Neutrophil (primary cell): ENCODE measurements at regions not wholly inside any gene's neighbourhood (a gene's known extent, or its start where the extent isn't known, plus 50 kb on each side); places are given as distances from the start of the nearest gene placed in this dataset.

Experiments
- H3K27ac ChIP-seq: fragments of 200-600 bp; sonication (generic); 2 replicates; pipeline ENCODE4 v1.5.1; 2016; ENCODE audit warnings: mild to moderate bottlenecking, moderate library complexity
- H3K27me3 ChIP-seq: fragments of 200-600 bp; sonication (generic); 2 replicates; pipeline ENCODE4 v1.6.0; 2016; ENCODE audit warnings: mild to moderate bottlenecking
- H3K36me3 ChIP-seq: fragments of 200-600 bp; sonication (generic); 2 replicates; pipeline ENCODE4 v1.5.1; 2017
- H3K4me1 ChIP-seq, 2 experiments: fragments of 200-600 bp in 1 of 2; sonication (generic) in 1 of 2; 1 replicate in 1 of 2; 2 replicates in 1 of 2; pipeline versions ENCODE4 v1.5.1 to v1.6.1; 2013 to 2016; ENCODE audit warnings: low read depth in 1 of 2, low read length in 1 of 2, mild to moderate bottlenecking in 1 of 2, moderate library complexity in 1 of 2; ENCODE audit not compliant: control insufficient read depth in 1 of 2, insufficient read depth in 1 of 2
- H3K4me3 ChIP-seq, 2 experiments: fragments of 200-600 bp in 1 of 2; sonication (generic) in 1 of 2; 1 replicate in 1 of 2; 2 replicates in 1 of 2; pipeline ENCODE4 v1.5.1; 2013 to 2016; ENCODE audit warnings: low read depth in 1 of 2, low read length in 1 of 2, mild to moderate bottlenecking in 1 of 2, moderate library complexity in 1 of 2
- H3K9me3 ChIP-seq: fragments of 200-600 bp; sonication (generic); 2 replicates; pipeline ENCODE4 v1.5.1; 2016
- CTCF ChIP-seq: fragments of 200-600 bp; sonication (generic); IDR thresholded peaks from 2 replicates; pipeline ENCODE4 v1.5.1; 2016; ENCODE audit warnings: antibody characterized with exemption

- no peak for TF ChIP-seq CTCF
- Histone ChIP-seq H3K27ac (no peak overlapping the region), H3K36me3 (no peaks in the 10 kb centered on the region), H3K27me3 (no peaks in the 10 kb centered on the region), H3K9me3 (peaks cover 8% of the 10 kb centered on the region), H3K4me1 (no peaks in the 10 kb centered on the region), H3K4me3 (no peak overlapping the region)
These were observed 1380.5 kb upstream of the SPRY2 start for GRCh38 chr13:81721400-81721799.

- no peak for TF ChIP-seq CTCF
- no peak overlapping the region for H3K4me3 ChIP-seq
- H3K36me3 ChIP-seq: no peaks in the 10 kb centered on the region
These were observed 1373.6 kb upstream of the SPRY2 start for GRCh38 chr13:81714513-81714912.

GRCh38 chr13:81713201-81713600 is 1372.3 kb upstream of the SPRY2 start:
- H3K4me1 ChIP-seq: no peaks in the 10 kb centered on the region
- no peaks in the 10 kb centered on the region for H3K27me3 ChIP-seq
- H3K27ac ChIP-seq: no peak overlapping the region
- no peaks in the 10 kb centered on the region for H3K36me3 ChIP-seq
- TF ChIP-seq CTCF: no peak
- no peak overlapping the region for H3K4me3 ChIP-seq
- no peaks in the 10 kb centered on the region for H3K9me3 ChIP-seq

More at GRCh38 chr13:81714513-81714912, 1373.6 kb upstream of the SPRY2 start:
- Histone ChIP-seq H3K27ac (no peak overlapping the region), H3K4me1 (no peaks in the 10 kb centered on the region), H3K9me3 (no peaks in the 10 kb centered on the region), H3K27me3 (no peaks in the 10 kb centered on the region)

GRCh38 chr13:81697826-81698225 is 1356.9 kb upstream of the SPRY2 start:
- no peaks in the 10 kb centered on the region for H3K9me3 ChIP-seq
- no peaks in the 10 kb centered on the region for H3K36me3 ChIP-seq
- TF ChIP-seq CTCF: no peak
- no peak overlapping the region for H3K27ac ChIP-seq
- H3K27me3 ChIP-seq: no peaks in the 10 kb centered on the region
- H3K4me1 ChIP-seq: no peaks in the 10 kb centered on the region
- no peak overlapping the region for H3K4me3 ChIP-seq

- no peaks in the 10 kb centered on the region for H3K27me3 ChIP-seq
- H3K4me1 ChIP-seq: peaks cover 0 to 3% of the 10 kb centered on the region in 2 experiments
- H3K36me3 ChIP-seq: no peaks in the 10 kb centered on the region
- TF ChIP-seq CTCF: no peak
- no peak overlapping the region for H3K4me3 ChIP-seq
- peaks cover 3% of the 10 kb centered on the region for H3K9me3 ChIP-seq
- no peak overlapping the region for H3K27ac ChIP-seq
These were observed 1346.0 kb upstream of the SPRY2 start for GRCh38 chr13:81686877-81687276.

GRCh38 chr13:81683521-81683920 is 1342.6 kb upstream of the SPRY2 start:
- Histone ChIP-seq H3K4me3 (no peak overlapping the region), H3K36me3 (no peaks in the 10 kb centered on the region), H3K4me1 (peaks cover 0 to 3% of the 10 kb centered on the region in 2 experiments), H3K27me3 (no peaks in the 10 kb centered on the region), H3K9me3 (no peaks in the 10 kb centered on the region), H3K27ac (no peak overlapping the region)
- TF ChIP-seq CTCF: no peak
